PFSK-1 (cell line): ENCODE measurements at regions not wholly inside any gene's neighbourhood (a gene's known extent, or its start where the extent isn't known, plus 50 kb on each side); places are given as distances from the start of the nearest gene placed in this dataset.

Experiments
- POLR2AphosphoS5 ChIP-seq: IDR thresholded peaks from 2 replicates; pipeline ENCODE4 v1.6.1; 2012; ENCODE audit warnings: low read depth, mild to moderate bottlenecking, control low read depth, low read length, moderate library complexity
- REST ChIP-seq, 2 experiments: IDR thresholded peaks; 2 replicates each; pipeline versions ENCODE4 v1.6.1 to v1.8.0; 2011 to 2012; ENCODE audit warnings: low read depth in 2 of 2, low read length in 2 of 2, control low read depth in 1 of 2, inconsistent platforms in 1 of 2, mild to moderate bottlenecking in 1 of 2, moderate library complexity in 1 of 2; ENCODE audit not compliant: insufficient read depth in 1 of 2
- SIN3A ChIP-seq: IDR thresholded peaks from 2 replicates; pipeline ENCODE4 v1.6.1; 2012; ENCODE audit warnings: mild to moderate bottlenecking, low read length, moderate library complexity, borderline replicate concordance; ENCODE audit not compliant: insufficient read depth
- TAF1 ChIP-seq: IDR thresholded peaks from 2 replicates; pipeline ENCODE4 v1.6.1; 2012; ENCODE audit warnings: low read length, control low read depth, borderline replicate concordance; ENCODE audit not compliant: insufficient read depth

- TF ChIP-seq POLR2AphosphoS5 (no peak), TAF1 (no peak), REST (IDR thresholded peaks at IDR 0.05; ENCODE audit: insufficient read depth in 1 of 2, low read depth in 2 of 2, low read length in 2 of 2) (no peak), SIN3A (no peak)
Measured at GRCh38 chr19:27736225-27736624, 1476.7 kb downstream of the UQCRFS1 start.
